RWPE2 (cell line): ENCODE measurements at regions not wholly inside any gene's neighbourhood (a gene's known extent, or its start where the extent isn't known, plus 50 kb on each side); places are given as distances from the start of the nearest gene placed in this dataset.
"Not testable (repeated sequence)": the region's sequence is repeated elsewhere in the genome, so short reads cannot be mapped to it uniquely, and the experiment has no call there.

Experiments used
- ATAC-seq: fragments of 200-7000 bp; cut with Tn5 transposase; 3 replicates; pipeline ENCODE4 v1.9.1; 2021; ENCODE audit warnings: low read depth
- DNase-seq: peaks from one replicate; pipeline ENCODE4 v3.0.0-alpha.2; 2020; ENCODE audit warnings: low spot score
- H3K27ac ChIP-seq: fragments of 450-650 bp; 2 replicates; pipeline ENCODE4 v1.5.1; 2017; ENCODE audit warnings: mild to moderate bottlenecking; ENCODE audit not compliant: poor library complexity, severe bottlenecking
- H3K27me3 ChIP-seq: fragments of 250-450 bp; sonication (Bioruptor Pico); 2 replicates; pipeline ENCODE4 v1.5.1; 2021; ENCODE audit warnings: mild to moderate bottlenecking, moderate library complexity; ENCODE audit not compliant: insufficient read depth, poor library complexity, severe bottlenecking
- H3K36me3 ChIP-seq: fragments of 250-450 bp; sonication (Bioruptor Pico); 2 replicates; pipeline ENCODE4 v1.5.1; 2020; ENCODE audit warnings: low read depth, mild to moderate bottlenecking, moderate library complexity
- H3K4me1 ChIP-seq: fragments of 250-450 bp; sonication (Bioruptor Pico); 2 replicates; pipeline ENCODE4 v1.5.1; 2021; ENCODE audit warnings: mild to moderate bottlenecking, moderate library complexity; ENCODE audit not compliant: insufficient read depth, poor library complexity, severe bottlenecking
- H3K4me3 ChIP-seq: fragments of 250-450 bp; sonication (Bioruptor Pico); 2 replicates; pipeline ENCODE4 v1.5.1; 2021; ENCODE audit warnings: mild to moderate bottlenecking, moderate library complexity; ENCODE audit not compliant: severe bottlenecking
- H3K9me3 ChIP-seq: fragments of 250-450 bp; sonication (Bioruptor Pico); 2 replicates; pipeline ENCODE4 v1.5.1; 2021; ENCODE audit warnings: mild to moderate bottlenecking, moderate library complexity; ENCODE audit not compliant: severe bottlenecking
- CTCF ChIP-seq: fragments of 450-650 bp; IDR thresholded peaks from one replicate; pipeline ENCODE4 v1.5.1; 2017; ENCODE audit warnings: mild to moderate bottlenecking, moderate library complexity; ENCODE audit not compliant: poor library complexity, severe bottlenecking

DNA sequence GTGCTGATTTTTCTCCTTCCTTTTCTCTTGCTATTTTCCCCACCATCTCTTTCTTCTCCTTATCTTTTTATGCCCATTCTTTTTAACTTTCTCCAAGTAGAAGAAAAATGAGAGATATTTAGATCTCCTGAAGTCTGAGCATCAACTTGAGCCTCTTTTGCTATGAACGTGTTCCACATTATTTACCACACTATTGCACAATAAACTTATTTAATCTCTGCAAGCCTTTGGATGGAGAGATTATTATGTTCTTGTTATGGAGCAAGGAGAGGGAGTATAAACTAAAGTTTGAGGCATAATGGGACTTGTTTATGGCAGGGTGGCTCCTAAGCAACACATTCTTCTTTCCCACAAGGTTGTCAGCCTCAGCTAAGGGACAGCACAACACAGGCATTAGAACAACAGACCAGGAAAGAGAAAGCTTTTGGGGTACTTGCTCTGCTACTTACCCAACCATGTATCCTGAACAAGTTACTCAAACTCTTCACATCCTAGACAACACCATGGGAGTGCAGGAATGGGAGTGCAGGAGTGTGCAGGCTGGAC lies 365.5 kb upstream of the BOD1L1 start:
- H3K27ac ChIP-seq, result no peak overlapping the region
- no peak for DNase-seq
- H3K9me3 ChIP-seq, result no peaks in the 10 kb centered on the region
- TF ChIP-seq CTCF, result no peak
- no peaks in the 10 kb centered on the region for H3K36me3 ChIP-seq
- no peak for ATAC-seq
- no peaks in the 10 kb centered on the region for H3K27me3 ChIP-seq
- peaks cover 14% of the 10 kb centered on the region for H3K4me1 ChIP-seq
- H3K4me3 ChIP-seq, result no peak overlapping the region

DNA sequence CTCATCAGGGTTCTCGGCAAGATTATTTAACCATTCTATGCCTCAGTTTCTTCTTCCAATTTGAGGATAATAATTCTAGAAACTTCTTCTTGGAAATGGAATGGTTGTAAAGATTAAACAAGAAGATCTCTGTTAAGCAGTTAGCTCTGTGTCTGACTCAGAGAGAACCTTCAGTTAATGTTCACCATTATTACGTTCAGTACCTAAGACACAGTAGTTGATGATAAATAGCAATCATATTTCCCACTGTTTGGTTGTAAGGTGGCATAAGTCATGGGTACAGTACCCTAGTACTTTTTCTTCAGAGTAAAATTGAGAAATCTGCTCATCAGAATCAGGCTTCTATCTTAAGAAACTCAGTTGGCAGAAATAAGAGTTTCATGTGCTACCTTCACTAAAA lies 366.5 kb upstream of the BOD1L1 start:
- ATAC-seq, result no peak
- Histone ChIP-seq H3K27ac (no peak overlapping the region), H3K27me3 (no peaks in the 10 kb centered on the region), H3K4me3 (no peak overlapping the region), H3K9me3 (no peaks in the 10 kb centered on the region), H3K4me1 (peaks cover 6% of the 10 kb centered on the region), H3K36me3 (no peaks in the 10 kb centered on the region)
- no peak for TF ChIP-seq CTCF
- no peak for DNase-seq

GRCh38 chr4:13998850-13999445 lies 371.4 kb upstream of the BOD1L1 start:
- Histone ChIP-seq H3K27ac (no peak overlapping the region), H3K27me3 (no peaks in the 10 kb centered on the region), H3K9me3 (no peaks in the 10 kb centered on the region), H3K4me1 (no peaks in the 10 kb centered on the region), H3K36me3 (no peaks in the 10 kb centered on the region), H3K4me3 (no peak overlapping the region)
- no peak for DNase-seq
- no peak for TF ChIP-seq CTCF
- ATAC-seq, result no peak

- no peak for TF ChIP-seq CTCF
- Histone ChIP-seq H3K9me3 (no peaks in the 10 kb centered on the region), H3K4me1 (no peaks in the 10 kb centered on the region), H3K27ac (no peak overlapping the region), H3K4me3 (no peak overlapping the region), H3K27me3 (no peaks in the 10 kb centered on the region), H3K36me3 (no peaks in the 10 kb centered on the region)
- DNase-seq, result no peak
- peak; percentile 45; the same call in 2 of the 3 replicates for ATAC-seq
Measured at GRCh38 chr4:14000091-14000814, 372.7 kb upstream of the BOD1L1 start.

GRCh38 chr4:14002331-14002730 lies 374.8 kb upstream of the BOD1L1 start:
- H3K27me3 ChIP-seq, H3K9me3 ChIP-seq, H3K27ac ChIP-seq, ATAC-seq, H3K4me1 ChIP-seq, H3K4me3 ChIP-seq, H3K36me3 ChIP-seq, DNase-seq: not testable (repeated sequence)
